ENCODE measurements at regions not wholly inside any gene's neighbourhood (a gene's known extent, or its start where the extent isn't known, plus 50 kb on each side); places are given as distances from the start of the nearest gene placed in this dataset.

DNA sequence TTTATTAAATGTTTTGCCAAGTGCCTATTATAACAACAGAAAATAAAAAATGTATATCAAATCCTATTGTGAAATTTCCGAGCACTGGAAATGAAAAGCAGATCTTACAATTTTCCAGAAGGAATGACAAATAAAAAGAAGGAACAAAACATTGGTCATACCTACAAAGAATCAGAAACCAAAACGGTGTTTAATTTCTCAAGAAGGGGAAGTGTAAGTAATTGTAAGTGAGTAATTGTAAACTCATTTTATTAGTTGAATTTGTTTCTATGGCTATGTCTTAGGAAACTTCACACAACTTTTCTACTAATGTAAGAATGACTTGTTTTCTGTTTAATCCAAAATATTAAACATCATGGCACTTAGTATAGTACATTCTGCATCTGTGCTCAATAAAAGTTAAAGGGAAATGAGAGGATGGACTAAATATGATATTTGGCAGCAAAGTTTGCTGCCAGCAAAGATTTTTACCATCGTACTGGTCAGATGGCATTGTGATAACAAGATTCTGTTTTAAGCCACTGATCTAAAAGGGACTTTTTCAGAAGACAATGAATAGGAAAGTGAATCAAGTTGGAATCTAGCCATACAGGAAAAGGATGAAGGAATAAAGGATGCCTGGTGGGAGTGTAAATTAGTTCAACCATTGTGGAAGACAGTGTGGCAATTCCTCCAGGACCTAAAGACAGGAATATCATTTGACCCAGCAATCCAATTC is 232.4 kb downstream of the NFKBIZ start:
- no peak overlapping the region for H3K27ac ChIP-seq (ENCODE audit: low read length in 2 of 2)
- Mint-ChIP-seq H3K9me3 (ENCODE audit: insufficient read depth) (no peaks in the 10 kb centered on the region), H3K27me3 (no peaks in the 10 kb centered on the region), H3K4me1 (peaks cover 30% of the 10 kb centered on the region), H3K4me3 (no peak overlapping the region), H3K27ac (no peak overlapping the region)
- no peak for DNase-seq
- 33% methylated on average over 1 of the region's 3 CpGs for WGBS (ENCODE audit: insufficient coverage)
- ChIA-PET CTCF (no interaction called here), POLR2A (no interaction called here)
- H3K36me3 ChIP-seq (replicated peaks in 1 of 2; ENCODE audit: control extremely low read depth in 1 of 2, control insufficient read depth in 1 of 2, extremely low read depth in 1 of 2, insufficient read depth in 2 of 2, low read length in 1 of 2), result no peaks in the 10 kb centered on the region
- intact Hi-C loops (cut with micrococcal nuclease), result no loop called here
- no peak for ATAC-seq (ENCODE audit: low read depth)
- no peak overlapping the region for H3K4me3 ChIP-seq (ENCODE audit: control extremely low read depth in 1 of 5, extremely low read depth in 1 of 5, insufficient read depth in 1 of 5, low read depth in 2 of 5, low read length in 4 of 5)
- H3K4me1 ChIP-seq (ENCODE audit: control insufficient read depth in 2 of 2, insufficient read depth in 2 of 2, low read length in 2 of 2), result peaks cover 22 to 35% of the 10 kb centered on the region in 2 donors
- no peak overlapping the region for H3K9ac ChIP-seq (ENCODE audit: low read length)
- H2AFZ ChIP-seq (ENCODE audit: insufficient read depth, low read depth, low read length, poor library complexity, severe bottlenecking), result no peak overlapping the region
- no peak for TF ChIP-seq EZH2 (IDR thresholded peaks at IDR 0.05; ENCODE audit: borderline replicate concordance, insufficient read depth, low read depth, low read length, poor library complexity, severe bottlenecking)
- TF ChIP-seq, protein P1, sequence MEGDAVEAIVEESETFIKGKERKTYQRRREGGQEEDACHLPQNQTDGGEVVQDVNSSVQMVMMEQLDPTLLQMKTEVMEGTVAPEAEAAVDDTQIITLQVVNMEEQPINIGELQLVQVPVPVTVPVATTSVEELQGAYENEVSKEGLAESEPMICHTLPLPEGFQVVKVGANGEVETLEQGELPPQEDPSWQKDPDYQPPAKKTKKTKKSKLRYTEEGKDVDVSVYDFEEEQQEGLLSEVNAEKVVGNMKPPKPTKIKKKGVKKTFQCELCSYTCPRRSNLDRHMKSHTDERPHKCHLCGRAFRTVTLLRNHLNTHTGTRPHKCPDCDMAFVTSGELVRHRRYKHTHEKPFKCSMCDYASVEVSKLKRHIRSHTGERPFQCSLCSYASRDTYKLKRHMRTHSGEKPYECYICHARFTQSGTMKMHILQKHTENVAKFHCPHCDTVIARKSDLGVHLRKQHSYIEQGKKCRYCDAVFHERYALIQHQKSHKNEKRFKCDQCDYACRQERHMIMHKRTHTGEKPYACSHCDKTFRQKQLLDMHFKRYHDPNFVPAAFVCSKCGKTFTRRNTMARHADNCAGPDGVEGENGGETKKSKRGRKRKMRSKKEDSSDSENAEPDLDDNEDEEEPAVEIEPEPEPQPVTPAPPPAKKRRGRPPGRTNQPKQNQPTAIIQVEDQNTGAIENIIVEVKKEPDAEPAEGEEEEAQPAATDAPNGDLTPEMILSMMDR (IDR thresholded peaks at IDR 0.05), result no peak
- H3K4me2 ChIP-seq (replicated peaks; ENCODE audit: low read depth, low read length, poor library complexity, severe bottlenecking), result no peak overlapping the region
- H3K9me3 ChIP-seq (ENCODE audit: control extremely low read depth in 1 of 3, control insufficient read depth in 2 of 3, insufficient read depth in 1 of 3, low read length in 2 of 3), result no peaks in the 10 kb centered on the region
- no peaks in the 10 kb centered on the region for H4K20me1 ChIP-seq (ENCODE audit: control insufficient read depth, insufficient read depth, low read length, poor library complexity, severe bottlenecking)
- no peaks in the 10 kb centered on the region for H3K79me2 ChIP-seq (ENCODE audit: control insufficient read depth, insufficient read depth, low read length)
- H3K27me3 ChIP-seq (replicated peaks in 1 of 4; ENCODE audit: control extremely low read depth in 1 of 4, control insufficient read depth in 3 of 4, insufficient read depth in 4 of 4, low read length in 3 of 4), result no peaks in the 10 kb centered on the region

DNA sequence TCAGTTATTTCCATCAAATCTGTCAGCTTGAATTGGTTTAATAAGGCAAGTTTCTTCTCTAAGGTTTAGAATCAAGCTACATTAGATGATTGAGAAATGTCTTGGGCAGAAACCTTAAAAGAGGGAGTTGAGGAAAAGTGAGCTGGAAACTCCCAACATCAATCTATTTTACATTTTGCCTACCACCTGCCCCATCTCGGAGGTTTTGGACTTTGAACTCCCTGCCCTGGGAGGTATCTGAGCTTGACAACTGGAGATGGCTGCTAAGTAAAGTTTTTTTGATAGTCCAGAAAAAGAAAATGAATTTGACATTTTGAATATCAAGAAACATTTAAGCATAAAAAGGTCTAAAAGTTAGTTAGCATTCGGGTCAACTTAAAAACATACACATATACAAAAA is 234.2 kb downstream of the NFKBIZ start:
- Histone ChIP-seq H3K27me3 (replicated peaks in 1 of 4; ENCODE audit: control extremely low read depth in 1 of 4, control insufficient read depth in 3 of 4, insufficient read depth in 4 of 4, low read length in 3 of 4) (no peaks in the 10 kb centered on the region), H3K4me3 (ENCODE audit: control extremely low read depth in 1 of 5, extremely low read depth in 1 of 5, insufficient read depth in 1 of 5, low read depth in 2 of 5, low read length in 4 of 5) (no peak overlapping the region), H3K27ac (ENCODE audit: low read length in 2 of 2) (no peak overlapping the region), H3K79me2 (ENCODE audit: control insufficient read depth, insufficient read depth, low read length) (no peaks in the 10 kb centered on the region), H4K20me1 (ENCODE audit: control insufficient read depth, insufficient read depth, low read length, poor library complexity, severe bottlenecking) (no peaks in the 10 kb centered on the region), H3K36me3 (replicated peaks in 1 of 2; ENCODE audit: control extremely low read depth in 1 of 2, control insufficient read depth in 1 of 2, extremely low read depth in 1 of 2, insufficient read depth in 2 of 2, low read length in 1 of 2) (no peaks in the 10 kb centered on the region), H3K4me1 (ENCODE audit: control insufficient read depth in 2 of 2, insufficient read depth in 2 of 2, low read length in 2 of 2) (peaks cover 17 to 30% of the 10 kb centered on the region in 2 donors), H3K4me2 (replicated peaks; ENCODE audit: low read depth, low read length, poor library complexity, severe bottlenecking) (no peak overlapping the region), H3K9ac (ENCODE audit: low read length) (no peak overlapping the region), H3K9me3 (ENCODE audit: control extremely low read depth in 1 of 3, control insufficient read depth in 2 of 3, insufficient read depth in 1 of 3, low read length in 2 of 3) (no peaks in the 10 kb centered on the region), H2AFZ (ENCODE audit: insufficient read depth, low read depth, low read length, poor library complexity, severe bottlenecking) (no peak overlapping the region)
- H3K4me1 Mint-ChIP-seq, result peaks cover 27% of the 10 kb centered on the region
- TF ChIP-seq, protein P1 (IDR thresholded peaks at IDR 0.05), result no peak
- no peak for TF ChIP-seq EZH2 (IDR thresholded peaks at IDR 0.05; ENCODE audit: borderline replicate concordance, insufficient read depth, low read depth, low read length, poor library complexity, severe bottlenecking)
- ChIA-PET CTCF (no interaction called here), POLR2A (no interaction called here)
- intact Hi-C loops (cut with micrococcal nuclease), result no loop called here
- H3K9me3 Mint-ChIP-seq (ENCODE audit: insufficient read depth), result no peaks in the 10 kb centered on the region
- no CpG with 5 or more reads among the region's 2 CpGs for WGBS (ENCODE audit: insufficient coverage)
- no peak for DNase-seq
- H3K27ac Mint-ChIP-seq, result no peak overlapping the region
- no peaks in the 10 kb centered on the region for H3K27me3 Mint-ChIP-seq
- H3K4me3 Mint-ChIP-seq, result no peak overlapping the region
- ATAC-seq (ENCODE audit: low read depth), result no peak

Data from B cell (primary cell).